HG03442 (cell line): ENCODE measurements at regions not wholly inside any gene's neighbourhood (a gene's known extent, or its start where the extent isn't known, plus 50 kb on each side); places are given as distances from the start of the nearest gene placed in this dataset.
"Not testable (repeated sequence)": the region's sequence is repeated elsewhere in the genome, so short reads cannot be mapped to it uniquely, and the experiment has no call there.

ENCODE experiments used
- ATAC-seq: cut with Tn5 transposase; IDR thresholded peaks from one replicate; pipeline ENCODE4 v1.9.1; 2021; ENCODE audit warnings: mild to moderate bottlenecking, moderate library complexity; ENCODE audit not compliant: unreplicated experiment

- no peak for ATAC-seq
Measured at GRCh38 chr4:97432551-97432950, 710.7 kb downstream of the STPG2 start.

GRCh38 chr4:97437998-97438705, 705.1 kb downstream of the STPG2 start:
- not testable (repeated sequence) for ATAC-seq

GRCh38 chr4:97453186-97453585, 690.1 kb downstream of the STPG2 start:
- ATAC-seq: no peak

- ATAC-seq: no peak
Measured at GRCh38 chr4:97457253-97457652, 686.0 kb downstream of the STPG2 start.

- ATAC-seq: no peak
Measured at GRCh38 chr4:97468272-97468671, 675.0 kb downstream of the STPG2 start.

- ATAC-seq: no peak
Measured at GRCh38 chr4:97475621-97476020, 667.7 kb downstream of the STPG2 start.

GRCh38 chr4:97477974-97478373, 665.3 kb downstream of the STPG2 start:
- no peak for ATAC-seq

GRCh38 chr4:97479388-97479787, 663.9 kb downstream of the STPG2 start:
- ATAC-seq: no peak

- no peak for ATAC-seq
Measured at GRCh38 chr4:97491856-97492255, 651.4 kb downstream of the STPG2 start.

GRCh38 chr4:97493815-97494518, 649.3 kb downstream of the STPG2 start:
- ATAC-seq: no peak

- no peak for ATAC-seq
Measured at GRCh38 chr4:97496298-97496873, 646.9 kb downstream of the STPG2 start.

- no peak for ATAC-seq
Measured at GRCh38 chr4:97498875-97499274, 644.4 kb downstream of the STPG2 start.

- peak; percentile 89 for ATAC-seq
Measured at GRCh38 chr4:97500423-97500822, 642.9 kb downstream of the STPG2 start.

GRCh38 chr4:97504713-97505112, 638.6 kb downstream of the STPG2 start:
- ATAC-seq: no peak

- no peak for ATAC-seq
Measured at GRCh38 chr4:97507587-97508245, 635.6 kb downstream of the STPG2 start.
